A549 (cell line): ENCODE measurements at regions not wholly inside any gene's neighbourhood (a gene's known extent, or its start where the extent isn't known, plus 50 kb on each side); places are given as distances from the start of the nearest gene placed in this dataset.
A peak's percentile ranks its signal among the peaks of the same experiment; 100 is the strongest.

Experiments
- ATAC-seq, 2 experiments: fragments of 200-7000 bp in 1 of 2; fragments of >200 bp in 1 of 2; cut with Nextera tagmentation in 1 of 2; cut with Tn5 transposase in 1 of 2; 3 replicates each; pipeline versions ENCODE4 v1.8.0 to v1.9.1; 2018 to 2020; ENCODE audit warnings: mild to moderate bottlenecking in 1 of 2, moderate library complexity in 1 of 2
- CTCF ChIA-PET: fragments of 300-600 bp; sonication (Branson Sonifier 250); formaldehyde crosslinking; extraction: SDS; loops from one replicate; lab custom pipeline; 2021; ENCODE audit warnings: antibody characterized with exemption, inconsistent platforms; lab: Yijun Ruan, JAX
- POLR2A ChIA-PET: fragments of 350-600 bp; formaldehyde crosslinking; extraction: SDS; loops from one replicate; lab custom pipeline; 2021; ENCODE audit warnings: antibody characterized with exemption, inconsistent platforms; lab: Yijun Ruan, JAX
- DNase-seq, 2 experiments: peaks; one replicate each; pipeline versions ENCODE4 v3.0.0 to v3.0.0-alpha.2; 2011 to 2016; ENCODE audit warnings: low read depth in 1 of 2, low spot score in 1 of 2
- FAIRE-seq: peaks from 2 replicates; lab custom pipeline; 2011; peaks lifted over from hg19 to GRCh38; lab: Jason Lieb, UNC
- H3K27ac ChIP-seq, 2 experiments: fragments of >200 bp; sonication (Bioruptor Twin); formaldehyde crosslinking; 3 replicates each; pipeline ENCODE4 v1.5.1; 2016 to 2017
- H3K4me1 ChIP-seq: fragments of >200 bp; sonication (Bioruptor Twin); formaldehyde crosslinking; 3 replicates; pipeline ENCODE4 v1.6.1; 2016
- H3K4me2 ChIP-seq: fragments of >200 bp; sonication (Bioruptor Twin); formaldehyde crosslinking; 3 replicates; pipeline ENCODE4 v1.6.1; 2016
- H3K4me3 ChIP-seq: fragments of >200 bp; sonication (Bioruptor Twin); formaldehyde crosslinking; 3 replicates; pipeline ENCODE4 v1.5.1; 2016
- H3K9me3 ChIP-seq: fragments of >200 bp; sonication (Bioruptor Twin); formaldehyde crosslinking; 3 replicates; pipeline ENCODE4 v1.6.1; 2016
- BHLHE40 ChIP-seq: IDR thresholded peaks from 2 replicates; pipeline ENCODE4 v1.6.1; 2012; ENCODE audit warnings: low read depth, low read length, inconsistent platforms
- CTCF ChIP-seq: fragments of >200 bp; sonication (Bioruptor Twin); formaldehyde crosslinking; IDR thresholded peaks from 3 replicates; pipeline ENCODE4 v1.5.1; 2016
- EHMT2 ChIP-seq: fragments of 200-600 bp; sonication (generic); IDR thresholded peaks from 2 replicates; pipeline ENCODE4 v1.6.1; 2016; ENCODE audit warnings: antibody characterized with exemption, low read depth, mild to moderate bottlenecking, moderate library complexity
- FOXS1 ChIP-seq: fragments of 250-450 bp; sonication (Bioruptor Pico); IDR thresholded peaks from 2 replicates; pipeline ENCODE4 v1.5.0; 2020; ENCODE audit warnings: mild to moderate bottlenecking, moderate library complexity
- HEYL ChIP-seq: fragments of 250-450 bp; sonication (Bioruptor Pico); IDR thresholded peaks from 2 replicates; pipeline ENCODE4 v1.8.0; 2021; ENCODE audit warnings: mild to moderate bottlenecking, moderate library complexity
- JUNB ChIP-seq: fragments of >200 bp; sonication (Bioruptor Twin); formaldehyde crosslinking; IDR thresholded peaks from 2 replicates; pipeline ENCODE4 v1.6.1; 2016
- MAFK ChIP-seq: fragments of 450-650 bp; IDR thresholded peaks from 2 replicates; pipeline ENCODE4 v1.6.1; 2014; ENCODE audit not compliant: partially characterized antibody
- MAZ ChIP-seq: fragments of 150-350 bp; IDR thresholded peaks from 2 replicates; pipeline ENCODE4 v1.6.1; 2014; ENCODE audit warnings: antibody characterized with exemption, low read depth, low read length, borderline replicate concordance
- NFE2L2 ChIP-seq: fragments of 150-350 bp; conservative IDR thresholded peaks from 2 replicates; pipeline ENCODE4 v1.6.1; 2014; ENCODE audit warnings: low read length
- NPAS2 ChIP-seq: fragments of 250-450 bp; sonication (Bioruptor Pico); IDR thresholded peaks from 2 replicates; pipeline ENCODE4 v1.8.0; 2022; ENCODE audit warnings: mild to moderate bottlenecking, moderate library complexity, borderline replicate concordance
- PHF8 ChIP-seq: fragments of 200-600 bp; sonication (generic); IDR thresholded peaks from 2 replicates; pipeline ENCODE4 v1.6.1; 2016; ENCODE audit warnings: low read depth, mild to moderate bottlenecking, antibody characterized with exemption, moderate library complexity, borderline replicate concordance
- POLR2A ChIP-seq: IDR thresholded peaks from 2 replicates; pipeline ENCODE4 v1.6.1; 2012; ENCODE audit warnings: mild to moderate bottlenecking, low read length
- POLR2AphosphoS2 ChIP-seq: conservative IDR thresholded peaks from 2 replicates; pipeline ENCODE4 v1.6.1; 2012; ENCODE audit warnings: low read length, improper control_type of control experiment, inconsistent platforms
- RAD21 ChIP-seq, 2 experiments: fragments of >200 bp in 1 of 2; sonication (Bioruptor Twin) in 1 of 2; formaldehyde crosslinking in 1 of 2; IDR thresholded peaks in 1 of 2; conservative IDR thresholded peaks in 1 of 2; 2 replicates in 1 of 2; 3 replicates in 1 of 2; pipeline ENCODE4 v1.6.1; 2012 to 2018; ENCODE audit warnings: inconsistent platforms in 1 of 2
- RCOR1 ChIP-seq: fragments of 150-350 bp; IDR thresholded peaks from 2 replicates; pipeline ENCODE4 v1.6.1; 2014; ENCODE audit warnings: antibody characterized with exemption, low read length, low read depth
- SMC3 ChIP-seq: fragments of >200 bp; sonication (Bioruptor Twin); formaldehyde crosslinking; IDR thresholded peaks from 3 replicates; pipeline ENCODE4 v1.6.1; 2018; ENCODE audit warnings: inconsistent platforms
- TFCP2L1 ChIP-seq: fragments of 250-450 bp; sonication (Bioruptor Pico); IDR thresholded peaks from 2 replicates; pipeline ENCODE4 v1.5.0; 2021; ENCODE audit warnings: mild to moderate bottlenecking
- TP53 ChIP-seq: fragments of 250-450 bp; sonication (Bioruptor Pico); IDR thresholded peaks from 2 replicates; pipeline ENCODE4 v1.5.0; 2021; ENCODE audit warnings: mild to moderate bottlenecking, moderate library complexity
- ZSCAN20 ChIP-seq: fragments of 250-450 bp; sonication (Bioruptor Pico); IDR thresholded peaks from 2 replicates; pipeline ENCODE4 v1.8.0; 2022; ENCODE audit warnings: mild to moderate bottlenecking, moderate library complexity
- WGBS: methylation state at CpG from one replicate; pipeline ENCODE4 v1.1.6; 2017; ENCODE audit errors: missing lambda C conversion rate; 5-methylcytosine and 5-hydroxymethylcytosine counted together
- TF ChIP-seq, protein P1 (sequence below): IDR thresholded peaks from 2 replicates; pipeline ENCODE4 v1.6.1; 2012
- TF ChIP-seq, protein P2 (sequence below): IDR thresholded peaks from 2 replicates; pipeline ENCODE4 v1.6.1; 2012; ENCODE audit warnings: low read depth, borderline replicate concordance
- TF ChIP-seq, protein P3 (sequence below): fragments of >200 bp; sonication (Bioruptor Twin); formaldehyde crosslinking; IDR thresholded peaks from 2 replicates; pipeline ENCODE4 v1.6.1; 2016

DNA sequence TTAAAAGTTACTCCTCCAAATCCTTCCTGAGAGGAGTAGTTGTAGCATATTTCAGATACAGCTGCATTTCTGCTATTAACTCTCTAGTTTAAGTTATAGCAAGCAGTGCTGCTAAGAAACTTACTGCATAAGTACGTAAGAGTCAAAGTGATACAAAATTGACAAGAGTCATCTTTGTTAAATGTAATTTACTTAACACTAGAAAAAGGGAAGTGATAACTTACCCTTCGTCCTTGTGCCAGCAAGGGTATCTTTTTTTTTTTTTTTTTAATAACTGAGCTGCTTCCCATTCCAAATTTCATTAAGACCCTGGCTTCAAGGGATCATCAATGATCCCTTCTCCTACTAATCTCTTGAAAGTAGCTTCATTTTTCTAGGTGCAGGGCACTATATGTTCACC lies 493.0 kb downstream of the PLCL1 start:
- no peak for TF ChIP-seq ZSCAN20 (CRISPR knock-in tag)
- no peak for TF ChIP-seq RAD21 (conservative IDR thresholded peaks at IDR 0.05 in 1 of 2, IDR thresholded peaks at IDR 0.05 in 1 of 2)
- no peak for TF ChIP-seq FOXS1
- TF ChIP-seq, protein P1, sequence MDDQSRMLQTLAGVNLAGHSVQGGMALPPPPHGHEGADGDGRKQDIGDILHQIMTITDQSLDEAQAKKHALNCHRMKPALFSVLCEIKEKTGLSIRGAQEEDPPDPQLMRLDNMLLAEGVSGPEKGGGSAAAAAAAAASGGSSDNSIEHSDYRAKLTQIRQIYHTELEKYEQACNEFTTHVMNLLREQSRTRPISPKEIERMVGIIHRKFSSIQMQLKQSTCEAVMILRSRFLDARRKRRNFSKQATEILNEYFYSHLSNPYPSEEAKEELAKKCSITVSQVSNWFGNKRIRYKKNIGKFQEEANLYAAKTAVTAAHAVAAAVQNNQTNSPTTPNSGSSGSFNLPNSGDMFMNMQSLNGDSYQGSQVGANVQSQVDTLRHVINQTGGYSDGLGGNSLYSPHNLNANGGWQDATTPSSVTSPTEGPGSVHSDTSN: no peak
- TF ChIP-seq, protein P2, sequence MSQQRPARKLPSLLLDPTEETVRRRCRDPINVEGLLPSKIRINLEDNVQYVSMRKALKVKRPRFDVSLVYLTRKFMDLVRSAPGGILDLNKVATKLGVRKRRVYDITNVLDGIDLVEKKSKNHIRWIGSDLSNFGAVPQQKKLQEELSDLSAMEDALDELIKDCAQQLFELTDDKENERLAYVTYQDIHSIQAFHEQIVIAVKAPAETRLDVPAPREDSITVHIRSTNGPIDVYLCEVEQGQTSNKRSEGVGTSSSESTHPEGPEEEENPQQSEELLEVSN: no peak
- no peak for TF ChIP-seq NFE2L2
- no peak for TF ChIP-seq JUNB
- no peak for TF ChIP-seq HEYL
- TF ChIP-seq, protein P3, sequence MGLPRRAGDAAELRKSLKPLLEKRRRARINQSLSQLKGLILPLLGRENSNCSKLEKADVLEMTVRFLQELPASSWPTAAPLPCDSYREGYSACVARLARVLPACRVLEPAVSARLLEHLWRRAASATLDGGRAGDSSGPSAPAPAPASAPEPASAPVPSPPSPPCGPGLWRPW: no peak
- no peak for TF ChIP-seq RCOR1
- no peak for TF ChIP-seq EHMT2
- TF ChIP-seq POLR2A: no peak
- no peak for TF ChIP-seq BHLHE40
- TF ChIP-seq MAFK: no peak
- no peak for TF ChIP-seq SMC3
- TF ChIP-seq CTCF: no peak
- no peak for TF ChIP-seq NPAS2 (CRISPR knock-in tag)
- no peak for TF ChIP-seq PHF8
- no peak for TF ChIP-seq POLR2AphosphoS2
- no peak for TF ChIP-seq TFCP2L1 (CRISPR knock-in tag)
- no peaks in the 10 kb centered on the region for H3K9me3 ChIP-seq
- ChIA-PET POLR2A (no interaction called here), CTCF (interaction anchor here (0.7 to 2.6 kb wide), 25 partner anchors 7 to 581 kb away, joined by 3 to 17 read pairs (median 4); partner anchors contain the start of gene PLCL1)
- H3K4me3 ChIP-seq: no peak overlapping the region
- ATAC-seq: no peak
- H3K27ac ChIP-seq: no peak overlapping the region
- no peaks in the 10 kb centered on the region for H3K4me1 ChIP-seq
- H3K4me2 ChIP-seq: no peak overlapping the region
- no peak for FAIRE-seq
- WGBS: 47% methylated on average over 2 of the region's 2 CpGs
- DNase-seq: no peak

DNA sequence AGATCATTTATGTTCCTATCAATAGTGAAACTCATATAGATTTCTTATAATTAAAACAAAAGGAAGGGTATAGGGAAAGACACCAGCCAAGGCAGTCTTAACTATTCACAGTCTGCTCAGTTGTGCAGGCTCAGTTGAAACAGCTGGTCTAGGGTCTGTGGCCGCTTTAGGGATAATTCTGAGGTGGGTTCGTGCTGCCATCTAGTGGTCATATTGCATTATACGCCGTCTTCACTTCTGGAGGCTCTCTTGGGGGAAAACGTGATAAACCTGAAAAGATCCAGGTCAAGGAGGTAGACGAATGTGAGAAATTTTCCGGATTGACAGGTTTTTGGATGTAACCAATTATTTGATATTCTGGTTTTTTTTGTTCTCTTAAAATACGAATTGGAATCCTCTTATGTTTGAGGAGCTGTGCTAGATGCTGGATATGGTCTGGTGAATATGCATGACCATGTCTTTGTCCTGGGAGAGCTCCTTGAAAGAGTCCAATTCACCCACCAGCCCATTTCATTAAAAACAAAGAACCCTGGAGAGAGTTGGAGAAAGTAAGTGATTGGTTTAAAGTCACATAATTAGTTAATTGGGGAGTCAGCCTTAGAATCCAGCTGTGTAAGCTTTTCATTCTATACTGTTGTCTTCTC lies 492.4 kb downstream of the PLCL1 start:
- H3K9me3 ChIP-seq: no peaks in the 10 kb centered on the region
- no peaks in the 10 kb centered on the region for H3K4me1 ChIP-seq
- ChIA-PET POLR2A (no interaction called here), CTCF (interaction anchor here (0.7 to 2.6 kb wide), 30 partner anchors 8 to 1174 kb away, joined by 3 to 17 read pairs (median 4); partner anchors contain the start of gene PLCL1)
- WGBS: 1% methylated on average over 8 of the region's 8 CpGs
- ATAC-seq (peak; percentile 87 to 96), FAIRE-seq (no peak), DNase-seq (peak; percentile 26 to 51)
- no peak overlapping the region for H3K4me2 ChIP-seq
- no peak overlapping the region for H3K27ac ChIP-seq
- H3K4me3 ChIP-seq: no peak overlapping the region
- no peak for TF ChIP-seq TP53
- TF ChIP-seq POLR2AphosphoS2: no peak
- no peak for TF ChIP-seq MAZ
- TF ChIP-seq CTCF: peak; percentile 85
- peak; percentile 78 to 80 for TF ChIP-seq RAD21 (conservative IDR thresholded peaks at IDR 0.05 in 1 of 2, IDR thresholded peaks at IDR 0.05 in 1 of 2)
- TF ChIP-seq SMC3: peak; percentile 64
